Urothelium cell line (cell line): ENCODE measurements at regions not wholly inside any gene's neighbourhood (a gene's known extent, or its start where the extent isn't known, plus 50 kb on each side); places are given as distances from the start of the nearest gene placed in this dataset.

Experiments
- DNase-seq: peaks from one replicate; pipeline ENCODE4 v3.0.0; 2011; ENCODE audit warnings: low spot score, mixed read lengths
- FAIRE-seq: peaks from 2 replicates; lab custom pipeline; 2011; peaks lifted over from hg19 to GRCh38; lab: Jason Lieb, UNC

DNA sequence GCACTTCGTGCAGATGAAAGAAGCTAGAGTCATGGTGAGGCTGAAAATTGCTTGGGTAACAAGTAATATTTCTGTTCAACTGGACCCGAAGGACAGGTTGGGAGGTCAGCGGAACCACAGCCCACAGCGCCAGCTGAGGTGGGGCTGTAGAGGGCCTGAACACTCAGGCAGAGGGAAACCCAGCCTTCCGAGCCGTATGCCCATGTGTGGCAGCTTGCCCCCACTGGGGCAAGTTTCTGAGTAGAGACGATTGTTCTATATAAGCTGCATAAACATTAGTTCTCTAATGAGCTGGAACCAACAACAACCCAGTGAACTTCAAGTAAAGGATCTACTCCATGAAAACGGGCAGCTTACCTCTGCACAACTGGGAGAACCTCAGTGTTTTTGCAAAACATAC is 58.4 kb upstream of the TNS3 start:
- DNase-seq (no peak), FAIRE-seq (no peak)

DNA sequence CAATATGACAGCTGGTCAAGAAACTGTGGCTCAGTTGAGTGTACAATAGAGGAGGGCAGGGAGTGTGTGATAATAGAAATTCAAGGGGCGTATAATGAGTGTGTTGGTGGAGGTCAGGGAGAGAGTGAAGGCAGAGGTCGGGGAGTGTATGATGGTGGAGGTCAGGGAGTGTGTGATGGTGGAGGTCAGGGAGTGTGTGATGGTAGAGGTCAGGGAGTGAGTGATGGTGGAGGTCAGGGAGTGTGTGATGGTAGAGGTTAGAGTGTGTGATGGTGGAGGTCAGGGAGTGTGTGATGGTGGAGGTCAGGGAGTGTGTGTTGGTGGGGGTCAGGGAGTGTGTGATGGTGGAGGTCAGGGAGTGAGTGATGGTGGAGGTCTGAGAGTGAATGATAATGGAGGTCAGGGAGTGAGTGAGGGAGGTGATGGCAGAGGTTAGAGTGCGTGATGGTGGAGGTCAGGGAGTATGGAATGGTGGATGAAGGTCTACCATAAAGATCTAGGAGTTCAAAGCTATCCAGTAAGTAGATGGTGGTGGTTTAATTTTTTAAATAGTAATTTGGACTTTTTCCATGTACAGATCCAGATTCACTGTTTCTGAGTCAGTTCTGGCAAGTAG is 57.7 kb upstream of the TNS3 start:
- DNase-seq (no peak), FAIRE-seq (no peak)

DNA sequence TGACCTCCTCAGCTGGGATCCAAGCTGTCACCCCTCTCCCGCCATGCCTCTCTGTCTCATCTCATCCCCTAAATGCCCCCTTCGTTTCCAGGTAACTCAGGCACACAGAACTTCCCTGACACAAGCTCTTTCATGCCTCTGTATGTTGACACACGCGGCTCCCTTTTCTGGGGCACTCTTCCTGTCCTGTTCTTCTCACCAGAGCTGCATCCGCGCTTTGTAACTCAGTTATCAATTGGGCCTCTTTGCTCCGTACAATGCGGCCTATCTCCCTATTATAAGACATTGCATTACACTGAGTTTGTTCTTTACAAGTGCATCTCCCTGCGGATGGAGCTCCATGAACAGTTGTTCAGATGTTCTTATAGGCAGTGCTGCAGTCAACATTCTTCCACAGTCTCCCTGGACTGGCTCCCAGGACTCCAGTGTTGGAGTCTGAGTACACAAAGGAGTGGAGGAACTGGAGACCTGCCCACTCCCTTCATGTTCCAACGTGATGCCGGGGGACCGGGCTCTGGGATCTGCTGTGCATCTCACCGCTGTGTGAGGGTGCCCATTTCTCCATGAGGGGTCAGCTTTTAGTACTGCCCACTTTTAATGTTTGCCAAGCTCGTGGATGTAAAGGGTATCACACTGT is 56.9 kb upstream of the TNS3 start:
- FAIRE-seq: no peak

DNA sequence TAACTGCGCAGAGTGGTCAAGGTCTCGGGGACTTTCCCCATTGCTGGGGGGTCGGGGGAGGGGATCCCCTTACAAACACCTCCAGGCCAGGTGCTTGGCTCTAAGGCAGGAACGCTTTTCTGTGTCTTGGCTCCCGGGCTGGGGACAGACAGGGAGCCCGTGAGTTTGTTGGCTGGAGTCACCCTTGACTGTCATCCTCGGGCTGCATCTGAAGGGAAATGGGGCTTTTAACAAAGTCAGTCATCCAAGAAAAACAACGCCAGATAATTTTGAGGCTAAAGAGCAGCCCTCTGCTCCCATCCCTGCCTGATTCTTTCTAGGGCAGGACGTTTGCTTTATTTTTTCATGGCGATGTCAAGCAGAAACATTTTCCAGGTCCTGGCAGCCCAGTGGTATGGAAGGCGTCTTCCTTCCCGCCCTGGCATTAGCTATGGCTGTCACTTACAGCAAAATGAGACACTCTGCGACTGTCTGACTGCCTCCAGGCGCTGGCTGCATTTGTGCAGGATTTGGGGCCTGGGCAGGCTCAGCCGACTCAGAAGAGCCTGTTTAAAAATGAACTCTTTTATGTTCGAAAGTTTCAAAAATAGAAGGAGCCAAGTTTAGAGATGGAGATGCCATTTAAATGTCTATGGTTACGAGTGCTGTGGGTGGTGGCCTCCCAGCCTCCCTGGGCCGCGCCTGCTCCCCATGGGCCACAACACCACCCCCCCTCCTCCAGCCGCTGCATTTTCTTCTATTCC is 54.7 kb upstream of the TNS3 start:
- no peak for DNase-seq
- FAIRE-seq: no peak

More for the DNA sequence above, 56.9 kb upstream of the TNS3 start:
- DNase-seq: no peak

DNA sequence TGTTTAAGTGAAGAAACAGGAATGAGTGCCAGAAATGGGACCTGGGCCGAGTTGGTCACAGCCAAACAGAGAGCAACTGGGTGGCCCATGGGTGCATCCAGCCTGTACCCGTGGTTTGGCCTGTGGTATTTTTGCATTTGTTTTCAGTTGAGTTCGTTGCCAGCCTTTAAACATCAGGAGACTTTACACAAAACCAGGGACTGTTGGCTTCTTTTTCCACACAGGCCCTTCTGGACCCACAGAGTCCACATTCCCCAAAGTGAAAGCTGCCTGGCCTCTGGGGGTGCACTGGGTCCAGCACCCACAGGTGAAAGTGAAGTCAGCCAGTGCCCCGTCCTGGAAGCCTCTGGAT is 54.1 kb upstream of the TNS3 start:
- DNase-seq (no peak), FAIRE-seq (no peak)

DNA sequence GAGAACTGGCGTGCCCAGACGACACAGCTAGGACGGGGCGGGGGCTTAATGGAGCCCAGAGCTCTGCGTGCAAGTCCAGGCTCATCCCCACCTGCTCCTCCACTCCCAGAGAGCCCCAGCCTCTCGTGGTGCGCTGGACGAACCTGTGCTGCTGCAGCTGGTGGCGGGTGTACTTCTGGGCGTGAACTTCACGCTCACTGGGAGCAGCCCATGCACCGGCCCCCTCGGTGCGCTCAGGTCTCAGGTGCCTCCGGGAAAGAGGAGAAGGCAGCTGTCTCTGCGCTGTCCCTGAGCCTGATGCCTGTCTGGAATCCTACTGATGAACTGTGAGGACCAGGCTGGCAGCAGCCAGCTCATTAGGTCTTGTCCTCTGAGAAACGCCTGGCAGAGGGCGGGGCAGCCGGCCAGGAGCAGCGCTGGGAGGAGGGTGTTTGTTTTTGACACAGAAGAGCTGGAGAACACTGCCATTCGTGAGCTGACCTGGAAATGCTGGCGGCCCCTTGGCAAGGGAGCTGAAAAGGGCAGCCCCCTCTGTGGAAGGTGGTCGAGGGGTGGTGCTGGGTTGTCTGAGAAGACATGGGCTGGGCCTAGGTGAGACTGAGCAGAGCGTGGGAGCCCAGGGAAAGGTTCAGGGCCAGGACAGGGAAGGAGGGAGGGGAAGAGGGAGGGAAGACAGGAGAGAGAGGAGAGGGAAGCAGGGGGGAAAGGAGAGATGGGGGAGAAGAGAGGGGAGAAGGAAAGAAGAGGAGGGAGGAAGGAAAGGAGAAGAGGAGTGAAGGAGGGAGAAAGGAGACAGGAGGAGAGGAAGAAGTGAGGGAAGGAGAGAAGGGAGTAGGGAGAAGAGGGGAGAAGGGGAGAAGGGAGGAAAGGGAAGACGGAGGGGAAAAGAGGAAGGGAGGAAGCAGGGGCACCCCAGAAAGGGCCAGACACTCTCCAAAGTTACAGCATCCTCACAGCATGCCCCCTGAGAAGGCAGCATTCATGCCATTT is 53.5 kb upstream of the TNS3 start:
- FAIRE-seq: peak; percentile 35
- DNase-seq: peak; percentile 66

DNA sequence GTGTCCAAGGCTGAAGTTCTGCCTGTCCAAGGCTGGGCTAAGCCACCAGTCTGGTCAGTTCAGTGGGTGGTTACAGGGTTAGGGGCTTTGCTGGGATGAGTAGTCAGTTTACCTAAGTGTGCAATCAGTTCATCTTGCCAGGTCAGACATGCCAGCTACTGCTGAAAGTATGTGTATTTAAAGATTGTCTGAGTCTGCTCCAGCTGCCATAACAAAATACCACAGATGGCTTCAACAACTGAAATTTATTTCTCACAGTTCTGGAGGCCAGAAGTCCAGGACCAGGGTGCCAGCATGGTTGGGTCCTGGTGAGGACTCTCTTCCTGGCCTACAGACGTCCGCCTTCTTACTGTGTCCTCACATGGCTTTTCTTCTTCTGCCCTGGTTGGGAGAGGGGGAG is 52.4 kb upstream of the TNS3 start:
- no peak for DNase-seq
- FAIRE-seq: no peak

DNA sequence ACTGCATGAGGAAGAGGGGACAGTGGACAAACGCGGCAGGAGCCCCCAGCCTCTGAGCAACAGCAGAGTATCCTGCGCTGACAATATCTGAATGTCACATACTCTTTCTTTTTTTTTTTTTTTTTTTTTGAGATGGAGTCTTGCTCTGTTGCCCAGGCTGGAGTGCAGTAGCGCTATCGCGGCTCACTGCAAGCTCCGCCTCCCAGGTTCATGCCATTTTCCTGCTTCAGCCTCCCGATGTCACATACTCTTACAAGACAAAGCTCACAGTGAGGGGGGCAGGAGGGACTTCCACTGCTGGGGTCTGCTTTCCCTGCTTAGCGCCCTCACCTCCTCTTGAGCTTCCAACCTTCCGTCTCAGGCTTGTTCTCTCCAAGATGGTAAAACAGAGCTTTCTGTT is 51.2 kb upstream of the TNS3 start:
- DNase-seq (no peak), FAIRE-seq (no peak)
